ENCODE measurements at regions not wholly inside any gene's neighbourhood (a gene's known extent, or its start where the extent isn't known, plus 50 kb on each side); places are given as distances from the start of the nearest gene placed in this dataset.

GRCh38 chr5:123844873-123845272 lies 332.9 kb downstream of the CSNK1G3 start (continued):
- TF ChIP-seq, protein P1, sequence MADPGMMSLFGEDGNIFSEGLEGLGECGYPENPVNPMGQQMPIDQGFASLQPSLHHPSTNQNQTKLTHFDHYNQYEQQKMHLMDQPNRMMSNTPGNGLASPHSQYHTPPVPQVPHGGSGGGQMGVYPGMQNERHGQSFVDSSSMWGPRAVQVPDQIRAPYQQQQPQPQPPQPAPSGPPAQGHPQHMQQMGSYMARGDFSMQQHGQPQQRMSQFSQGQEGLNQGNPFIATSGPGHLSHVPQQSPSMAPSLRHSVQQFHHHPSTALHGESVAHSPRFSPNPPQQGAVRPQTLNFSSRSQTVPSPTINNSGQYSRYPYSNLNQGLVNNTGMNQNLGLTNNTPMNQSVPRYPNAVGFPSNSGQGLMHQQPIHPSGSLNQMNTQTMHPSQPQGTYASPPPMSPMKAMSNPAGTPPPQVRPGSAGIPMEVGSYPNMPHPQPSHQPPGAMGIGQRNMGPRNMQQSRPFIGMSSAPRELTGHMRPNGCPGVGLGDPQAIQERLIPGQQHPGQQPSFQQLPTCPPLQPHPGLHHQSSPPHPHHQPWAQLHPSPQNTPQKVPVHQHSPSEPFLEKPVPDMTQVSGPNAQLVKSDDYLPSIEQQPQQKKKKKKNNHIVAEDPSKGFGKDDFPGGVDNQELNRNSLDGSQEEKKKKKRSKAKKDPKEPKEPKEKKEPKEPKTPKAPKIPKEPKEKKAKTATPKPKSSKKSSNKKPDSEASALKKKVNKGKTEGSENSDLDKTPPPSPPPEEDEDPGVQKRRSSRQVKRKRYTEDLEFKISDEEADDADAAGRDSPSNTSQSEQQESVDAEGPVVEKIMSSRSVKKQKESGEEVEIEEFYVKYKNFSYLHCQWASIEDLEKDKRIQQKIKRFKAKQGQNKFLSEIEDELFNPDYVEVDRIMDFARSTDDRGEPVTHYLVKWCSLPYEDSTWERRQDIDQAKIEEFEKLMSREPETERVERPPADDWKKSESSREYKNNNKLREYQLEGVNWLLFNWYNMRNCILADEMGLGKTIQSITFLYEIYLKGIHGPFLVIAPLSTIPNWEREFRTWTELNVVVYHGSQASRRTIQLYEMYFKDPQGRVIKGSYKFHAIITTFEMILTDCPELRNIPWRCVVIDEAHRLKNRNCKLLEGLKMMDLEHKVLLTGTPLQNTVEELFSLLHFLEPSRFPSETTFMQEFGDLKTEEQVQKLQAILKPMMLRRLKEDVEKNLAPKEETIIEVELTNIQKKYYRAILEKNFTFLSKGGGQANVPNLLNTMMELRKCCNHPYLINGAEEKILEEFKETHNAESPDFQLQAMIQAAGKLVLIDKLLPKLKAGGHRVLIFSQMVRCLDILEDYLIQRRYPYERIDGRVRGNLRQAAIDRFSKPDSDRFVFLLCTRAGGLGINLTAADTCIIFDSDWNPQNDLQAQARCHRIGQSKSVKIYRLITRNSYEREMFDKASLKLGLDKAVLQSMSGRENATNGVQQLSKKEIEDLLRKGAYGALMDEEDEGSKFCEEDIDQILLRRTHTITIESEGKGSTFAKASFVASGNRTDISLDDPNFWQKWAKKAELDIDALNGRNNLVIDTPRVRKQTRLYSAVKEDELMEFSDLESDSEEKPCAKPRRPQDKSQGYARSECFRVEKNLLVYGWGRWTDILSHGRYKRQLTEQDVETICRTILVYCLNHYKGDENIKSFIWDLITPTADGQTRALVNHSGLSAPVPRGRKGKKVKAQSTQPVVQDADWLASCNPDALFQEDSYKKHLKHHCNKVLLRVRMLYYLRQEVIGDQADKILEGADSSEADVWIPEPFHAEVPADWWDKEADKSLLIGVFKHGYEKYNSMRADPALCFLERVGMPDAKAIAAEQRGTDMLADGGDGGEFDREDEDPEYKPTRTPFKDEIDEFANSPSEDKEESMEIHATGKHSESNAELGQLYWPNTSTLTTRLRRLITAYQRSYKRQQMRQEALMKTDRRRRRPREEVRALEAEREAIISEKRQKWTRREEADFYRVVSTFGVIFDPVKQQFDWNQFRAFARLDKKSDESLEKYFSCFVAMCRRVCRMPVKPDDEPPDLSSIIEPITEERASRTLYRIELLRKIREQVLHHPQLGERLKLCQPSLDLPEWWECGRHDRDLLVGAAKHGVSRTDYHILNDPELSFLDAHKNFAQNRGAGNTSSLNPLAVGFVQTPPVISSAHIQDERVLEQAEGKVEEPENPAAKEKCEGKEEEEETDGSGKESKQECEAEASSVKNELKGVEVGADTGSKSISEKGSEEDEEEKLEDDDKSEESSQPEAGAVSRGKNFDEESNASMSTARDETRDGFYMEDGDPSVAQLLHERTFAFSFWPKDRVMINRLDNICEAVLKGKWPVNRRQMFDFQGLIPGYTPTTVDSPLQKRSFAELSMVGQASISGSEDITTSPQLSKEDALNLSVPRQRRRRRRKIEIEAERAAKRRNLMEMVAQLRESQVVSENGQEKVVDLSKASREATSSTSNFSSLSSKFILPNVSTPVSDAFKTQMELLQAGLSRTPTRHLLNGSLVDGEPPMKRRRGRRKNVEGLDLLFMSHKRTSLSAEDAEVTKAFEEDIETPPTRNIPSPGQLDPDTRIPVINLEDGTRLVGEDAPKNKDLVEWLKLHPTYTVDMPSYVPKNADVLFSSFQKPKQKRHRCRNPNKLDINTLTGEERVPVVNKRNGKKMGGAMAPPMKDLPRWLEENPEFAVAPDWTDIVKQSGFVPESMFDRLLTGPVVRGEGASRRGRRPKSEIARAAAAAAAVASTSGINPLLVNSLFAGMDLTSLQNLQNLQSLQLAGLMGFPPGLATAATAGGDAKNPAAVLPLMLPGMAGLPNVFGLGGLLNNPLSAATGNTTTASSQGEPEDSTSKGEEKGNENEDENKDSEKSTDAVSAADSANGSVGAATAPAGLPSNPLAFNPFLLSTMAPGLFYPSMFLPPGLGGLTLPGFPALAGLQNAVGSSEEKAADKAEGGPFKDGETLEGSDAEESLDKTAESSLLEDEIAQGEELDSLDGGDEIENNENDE (IDR thresholded peaks at IDR 0.05; ENCODE audit: insufficient replicate concordance, low read length) = no peak
- TF ChIP-seq GTF2F1 (IDR thresholded peaks at IDR 0.05; ENCODE audit: borderline replicate concordance, low read depth, low read length) (no peak), BRCA1 (IDR thresholded peaks at IDR 0.05; ENCODE audit: low read depth, low read length) (no peak), NRF1 (IDR thresholded peaks at IDR 0.05; ENCODE audit: low read depth, low read length) (no peak), BCL11A (IDR thresholded peaks at IDR 0.05; ENCODE audit: low read depth in 2 of 2, low read length in 2 of 2) (no peak), CBX8 (IDR thresholded peaks at IDR 0.05; ENCODE audit: borderline replicate concordance, low read depth, low read length) (no peak), YY1 (IDR thresholded peaks at IDR 0.05; ENCODE audit: low read depth, low read length) (no peak), SIX5 (IDR thresholded peaks at IDR 0.05; ENCODE audit: low read depth, low read length) (no peak), CTBP2 (IDR thresholded peaks at IDR 0.05; ENCODE audit: borderline replicate concordance, insufficient read depth, insufficient read length, low read length) (no peak)

Data from H1 (cell line).